ENCODE measurements at regions not wholly inside any gene's neighbourhood (a gene's known extent, or its start where the extent isn't known, plus 50 kb on each side); places are given as distances from the start of the nearest gene placed in this dataset.
"Not testable (repeated sequence)": the region's sequence is repeated elsewhere in the genome, so short reads cannot be mapped to it uniquely, and the experiment has no call there.

GRCh38 chr2:242107065-242107464 is 237.5 kb downstream of the RTP5 start:
- not testable (repeated sequence) for H3K27me3 ChIP-seq; H3K4me3 ChIP-seq; H3K27ac ChIP-seq; H3K9me3 ChIP-seq (ENCODE audit: low read depth); DNase-seq (ENCODE audit: low read depth in 1 of 2, low spot score in 1 of 2); H3K4me1 ChIP-seq (ENCODE audit: low read depth); H3K36me3 ChIP-seq

GRCh38 chr2:242108797-242109500 is 239.4 kb downstream of the RTP5 start:
- not testable (repeated sequence) for H3K4me3 ChIP-seq; H3K27me3 ChIP-seq; DNase-seq (ENCODE audit: low read depth in 1 of 2, low spot score in 1 of 2); H3K27ac ChIP-seq; H3K36me3 ChIP-seq; H3K9me3 ChIP-seq (ENCODE audit: low read depth); H3K4me1 ChIP-seq (ENCODE audit: low read depth)

GRCh38 chr2:242109819-242110218 is 240.3 kb downstream of the RTP5 start:
- not testable (repeated sequence) for H3K27ac ChIP-seq; DNase-seq (ENCODE audit: low read depth in 1 of 2, low spot score in 1 of 2); H3K4me1 ChIP-seq (ENCODE audit: low read depth); H3K4me3 ChIP-seq; H3K27me3 ChIP-seq; H3K9me3 ChIP-seq (ENCODE audit: low read depth); H3K36me3 ChIP-seq

GRCh38 chr2:242111954-242112353 is 242.4 kb downstream of the RTP5 start:
- DNase-seq (ENCODE audit: low read depth in 1 of 2, low spot score in 1 of 2); H3K9me3 ChIP-seq (ENCODE audit: low read depth); H3K27me3 ChIP-seq; H3K27ac ChIP-seq; H3K4me1 ChIP-seq (ENCODE audit: low read depth); H3K36me3 ChIP-seq; H3K4me3 ChIP-seq: not testable (repeated sequence)

- H3K36me3 ChIP-seq; H3K27me3 ChIP-seq; H3K27ac ChIP-seq; H3K9me3 ChIP-seq (ENCODE audit: low read depth); DNase-seq (ENCODE audit: low read depth in 1 of 2, low spot score in 1 of 2); H3K4me1 ChIP-seq (ENCODE audit: low read depth); H3K4me3 ChIP-seq: not testable (repeated sequence)
These were observed 244.0 kb downstream of the RTP5 start for GRCh38 chr2:242113492-242113891.

- not testable (repeated sequence) for H3K36me3 ChIP-seq; H3K4me3 ChIP-seq; H3K27ac ChIP-seq; H3K27me3 ChIP-seq; H3K4me1 ChIP-seq (ENCODE audit: low read depth); H3K9me3 ChIP-seq (ENCODE audit: low read depth); DNase-seq (ENCODE audit: low read depth in 1 of 2, low spot score in 1 of 2)
These were observed 247.1 kb downstream of the RTP5 start for GRCh38 chr2:242116676-242117075.

GRCh38 chr2:242117305-242117704 is 247.8 kb downstream of the RTP5 start:
- H3K4me3 ChIP-seq; H3K27me3 ChIP-seq; H3K4me1 ChIP-seq (ENCODE audit: low read depth); DNase-seq (ENCODE audit: low read depth in 1 of 2, low spot score in 1 of 2); H3K9me3 ChIP-seq (ENCODE audit: low read depth); H3K27ac ChIP-seq; H3K36me3 ChIP-seq: not testable (repeated sequence)

GRCh38 chr2:242119682-242120081 is 250.2 kb downstream of the RTP5 start:
- not testable (repeated sequence) for H3K27me3 ChIP-seq; H3K27ac ChIP-seq; H3K4me3 ChIP-seq; H3K36me3 ChIP-seq; H3K4me1 ChIP-seq (ENCODE audit: low read depth); H3K9me3 ChIP-seq (ENCODE audit: low read depth); DNase-seq (ENCODE audit: low read depth in 1 of 2, low spot score in 1 of 2)

- H3K36me3 ChIP-seq; DNase-seq (ENCODE audit: low read depth in 1 of 2, low spot score in 1 of 2); H3K27me3 ChIP-seq; H3K4me3 ChIP-seq; H3K4me1 ChIP-seq (ENCODE audit: low read depth); H3K9me3 ChIP-seq (ENCODE audit: low read depth); H3K27ac ChIP-seq: not testable (repeated sequence)
These were observed 261.2 kb downstream of the RTP5 start for GRCh38 chr2:242130682-242131081.

- not testable (repeated sequence) for H3K27ac ChIP-seq; H3K27me3 ChIP-seq; H3K4me1 ChIP-seq (ENCODE audit: low read depth); DNase-seq (ENCODE audit: low read depth in 1 of 2, low spot score in 1 of 2); H3K9me3 ChIP-seq (ENCODE audit: low read depth); H3K36me3 ChIP-seq; H3K4me3 ChIP-seq
These were observed 290.4 kb downstream of the RTP5 start for GRCh38 chr2:242159921-242160320.

GRCh38 chr2:242165115-242165514 is 295.6 kb downstream of the RTP5 start:
- H3K27ac ChIP-seq; H3K4me3 ChIP-seq; H3K4me1 ChIP-seq (ENCODE audit: low read depth); H3K36me3 ChIP-seq; H3K9me3 ChIP-seq (ENCODE audit: low read depth); DNase-seq (ENCODE audit: low read depth in 1 of 2, low spot score in 1 of 2); H3K27me3 ChIP-seq: not testable (repeated sequence)

GRCh38 chr2:242171290-242171689 is 301.8 kb downstream of the RTP5 start:
- not testable (repeated sequence) for H3K27me3 ChIP-seq; H3K4me3 ChIP-seq; H3K36me3 ChIP-seq; H3K4me1 ChIP-seq (ENCODE audit: low read depth); H3K9me3 ChIP-seq (ENCODE audit: low read depth); H3K27ac ChIP-seq; DNase-seq (ENCODE audit: low read depth in 1 of 2, low spot score in 1 of 2)
